ENCODE measurements at regions not wholly inside any gene's neighbourhood (a gene's known extent, or its start where the extent isn't known, plus 50 kb on each side); places are given as distances from the start of the nearest gene placed in this dataset.

DNA sequence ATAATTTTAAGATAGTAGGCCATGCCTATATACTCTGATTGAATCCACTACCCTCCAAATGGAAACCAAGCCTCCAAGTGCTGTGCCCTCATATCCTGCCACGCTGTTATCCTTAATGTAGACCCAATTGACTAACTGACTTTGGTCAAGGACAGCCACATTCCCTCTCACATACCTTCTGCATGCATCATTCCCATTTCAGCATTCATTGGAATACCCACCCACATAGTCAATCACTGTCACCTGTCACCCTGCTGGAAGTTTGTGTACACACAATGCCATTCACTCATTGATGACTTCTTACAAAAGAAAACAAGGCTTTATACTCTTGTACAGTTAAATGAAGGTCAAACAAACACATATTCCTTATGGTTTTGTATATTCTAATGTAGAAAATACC is 221.1 kb upstream of the PBX1 start:
- Histone ChIP-seq H3K9me3 (ENCODE audit: control insufficient read depth, insufficient read depth, low read length) (no peaks in the 10 kb centered on the region), H3K27me3 (ENCODE audit: control insufficient read depth, insufficient read depth, low read length) (no peaks in the 10 kb centered on the region), H3K27ac (ENCODE audit: low read depth, low read length) (no peak overlapping the region), H3K4me3 (ENCODE audit: low read depth, low read length) (no peak overlapping the region)
- ChIA-PET POLR2A (no interaction called here), CTCF (no interaction called here)
- no peak for DNase-seq (ENCODE audit: low read depth, low spot score)
- TF ChIP-seq CTCF (IDR thresholded peaks at IDR 0.05; ENCODE audit: low read depth, low read length): no peak

DNA sequence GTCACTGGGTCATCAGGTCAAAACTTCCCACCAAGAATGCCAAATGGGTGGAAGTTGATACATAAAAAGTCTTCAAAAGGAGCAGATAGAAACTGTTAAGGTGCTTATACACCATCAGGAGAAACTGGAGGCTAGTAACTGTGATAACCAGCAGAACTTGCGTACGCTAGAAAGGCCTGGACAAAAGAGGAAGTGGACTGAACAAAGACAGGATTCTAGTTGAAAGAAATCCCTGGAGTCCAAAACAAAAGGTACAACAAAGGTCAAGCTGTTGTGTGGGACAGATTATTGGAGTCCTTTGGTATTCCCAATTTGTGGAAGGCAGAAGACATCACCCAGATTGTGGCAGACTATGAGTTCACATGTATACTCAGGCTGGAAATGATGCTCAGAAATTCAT is 215.8 kb upstream of the PBX1 start:
- H3K9me3 ChIP-seq (ENCODE audit: control insufficient read depth, insufficient read depth, low read length): no peaks in the 10 kb centered on the region
- DNase-seq (ENCODE audit: low read depth, low spot score): no peak

GRCh38 chr1:164347980-164348379 is 211.0 kb upstream of the PBX1 start:
- TF ChIP-seq CTCF (IDR thresholded peaks at IDR 0.05; ENCODE audit: low read depth, low read length): no peak
- ChIA-PET POLR2A (no interaction called here), CTCF (interaction anchor here (0.5 kb wide), 1 partner anchor 59 kb away, joined by 4 read pairs; no protein-coding TSS in a partner anchor)
- Histone ChIP-seq H3K9me3 (ENCODE audit: control insufficient read depth, insufficient read depth, low read length) (no peaks in the 10 kb centered on the region), H3K27me3 (ENCODE audit: control insufficient read depth, insufficient read depth, low read length) (no peaks in the 10 kb centered on the region), H3K4me3 (ENCODE audit: low read depth, low read length) (no peak overlapping the region), H3K27ac (ENCODE audit: low read depth, low read length) (no peak overlapping the region)
- no peak for DNase-seq (ENCODE audit: low read depth, low spot score)

More for the DNA sequence above, 215.8 kb upstream of the PBX1 start:
- Histone ChIP-seq H3K4me3 (ENCODE audit: low read depth, low read length) (no peak overlapping the region), H3K27ac (ENCODE audit: low read depth, low read length) (no peak overlapping the region), H3K27me3 (ENCODE audit: control insufficient read depth, insufficient read depth, low read length) (no peaks in the 10 kb centered on the region)
- TF ChIP-seq CTCF (IDR thresholded peaks at IDR 0.05; ENCODE audit: low read depth, low read length): no peak
- POLR2A ChIA-PET: no interaction called here
- CTCF ChIA-PET: no interaction called here

- ChIA-PET CTCF (no interaction called here), POLR2A (no interaction called here)
- H3K9me3 ChIP-seq (ENCODE audit: control insufficient read depth, insufficient read depth, low read length): no peaks in the 10 kb centered on the region
- TF ChIP-seq CTCF (IDR thresholded peaks at IDR 0.05; ENCODE audit: low read depth, low read length): no peak
- H3K27me3 ChIP-seq (ENCODE audit: control insufficient read depth, insufficient read depth, low read length): no peaks in the 10 kb centered on the region
- H3K4me3 ChIP-seq (ENCODE audit: low read depth, low read length): no peak overlapping the region
- no peak for DNase-seq (ENCODE audit: low read depth, low spot score)
- no peak overlapping the region for H3K27ac ChIP-seq (ENCODE audit: low read depth, low read length)
Measured at GRCh38 chr1:164356511-164356910, 202.5 kb upstream of the PBX1 start.

- ChIA-PET POLR2A (no interaction called here), CTCF (no interaction called here)
- DNase-seq (ENCODE audit: low read depth, low spot score): no peak
- no peak overlapping the region for H3K4me3 ChIP-seq (ENCODE audit: low read depth, low read length)
- H3K27ac ChIP-seq (ENCODE audit: low read depth, low read length): no peak overlapping the region
- H3K27me3 ChIP-seq (ENCODE audit: control insufficient read depth, insufficient read depth, low read length): no peaks in the 10 kb centered on the region
- no peak for TF ChIP-seq CTCF (IDR thresholded peaks at IDR 0.05; ENCODE audit: low read depth, low read length)
- H3K9me3 ChIP-seq (ENCODE audit: control insufficient read depth, insufficient read depth, low read length): no peaks in the 10 kb centered on the region
Measured at GRCh38 chr1:164360265-164360664, 198.7 kb upstream of the PBX1 start.
